ENCODE measurements at regions not wholly inside any gene's neighbourhood (a gene's known extent, or its start where the extent isn't known, plus 50 kb on each side); places are given as distances from the start of the nearest gene placed in this dataset.

- peaks cover 5% of the 10 kb centered on the region for H3K27me3 Mint-ChIP-seq (ENCODE audit: low read depth)
- H3K4me1 Mint-ChIP-seq (ENCODE audit: low read depth), result no peaks in the 10 kb centered on the region
These were observed 255.5 kb downstream of the SNX10 start for GRCh38 chr7:26547156-26547555.

DNA sequence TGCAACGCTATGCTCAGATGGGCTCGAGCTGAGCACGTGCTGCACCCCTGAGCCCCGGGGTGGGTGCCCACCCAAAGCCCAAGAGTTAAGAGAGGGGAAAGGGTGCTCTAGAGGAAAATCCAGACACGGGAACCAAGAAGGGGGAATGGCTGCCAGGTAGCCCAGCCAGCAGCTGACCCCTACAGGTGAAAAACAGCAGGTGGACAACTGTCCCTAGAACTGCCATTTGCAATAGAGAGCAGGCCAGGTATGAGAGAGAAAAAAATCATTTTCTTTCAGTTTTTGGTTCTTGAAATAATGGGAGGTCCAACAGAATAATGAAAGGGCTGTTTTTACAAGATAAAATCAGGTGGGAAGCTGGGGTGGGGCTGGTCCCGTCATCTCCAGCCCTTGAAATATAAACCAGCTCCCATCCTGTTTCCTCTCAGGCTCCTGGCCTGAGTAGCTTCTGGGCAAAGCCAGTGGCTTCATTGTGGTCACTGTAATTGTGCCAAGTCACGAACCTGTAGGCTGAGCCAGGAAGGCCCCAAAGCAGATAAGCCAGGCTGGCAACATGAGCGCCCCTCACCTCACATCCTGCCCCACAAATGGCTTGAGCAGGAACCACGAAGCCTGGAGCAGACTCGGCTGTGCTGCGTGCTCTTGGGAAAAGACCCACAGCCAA is 257.8 kb downstream of the SNX10 start:
- Mint-ChIP-seq H3K36me3 (ENCODE audit: low read depth) (no peaks in the 10 kb centered on the region), H3K27ac (ENCODE audit: unreplicated experiment) (no peak overlapping the region), H3K27me3 (ENCODE audit: low read depth) (peaks cover 11% of the 10 kb centered on the region), H3K9me3 (ENCODE audit: low read depth) (peaks cover 5% of the 10 kb centered on the region), H3K4me3 (ENCODE audit: unreplicated experiment) (no peak overlapping the region), H3K4me1 (ENCODE audit: low read depth) (no peaks in the 10 kb centered on the region)
- TF ChIP-seq CTCF (IDR thresholded peaks at IDR 0.05), result no peak
- DNase-seq (ENCODE audit: low spot score), result no peak

More at GRCh38 chr7:26547156-26547555, 255.5 kb downstream of the SNX10 start:
- Mint-ChIP-seq H3K27ac (ENCODE audit: unreplicated experiment) (no peak overlapping the region), H3K9me3 (ENCODE audit: low read depth) (peaks cover 5% of the 10 kb centered on the region), H3K36me3 (ENCODE audit: low read depth) (no peaks in the 10 kb centered on the region), H3K4me3 (ENCODE audit: unreplicated experiment) (no peak overlapping the region)
- DNase-seq (ENCODE audit: low spot score), result no peak
- no peak for TF ChIP-seq CTCF (IDR thresholded peaks at IDR 0.05)

DNA sequence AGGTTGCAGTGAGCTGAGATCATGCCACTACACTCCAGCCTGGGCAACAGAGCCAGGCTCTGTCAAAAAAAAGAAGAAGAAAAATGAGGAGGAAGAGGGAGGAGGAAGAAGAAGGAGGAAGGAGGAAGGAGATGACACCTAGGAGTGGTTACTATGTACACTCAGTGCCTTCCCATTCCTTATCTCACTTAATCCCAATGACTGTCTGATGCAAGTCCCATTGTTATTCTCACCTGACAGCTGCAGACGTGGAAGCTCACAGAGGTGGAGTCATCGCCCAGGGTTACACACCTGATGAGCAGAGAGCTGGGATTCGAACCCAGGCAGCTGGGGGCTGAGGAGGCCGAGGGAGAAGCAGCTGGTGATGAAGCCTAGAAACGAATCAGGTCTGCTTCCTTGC is 258.8 kb downstream of the SNX10 start:
- no peak overlapping the region for H3K27ac Mint-ChIP-seq (ENCODE audit: unreplicated experiment)
- peaks cover 13% of the 10 kb centered on the region for H3K27me3 Mint-ChIP-seq (ENCODE audit: low read depth)
- no peaks in the 10 kb centered on the region for H3K36me3 Mint-ChIP-seq (ENCODE audit: low read depth)
- H3K4me1 Mint-ChIP-seq (ENCODE audit: low read depth), result no peaks in the 10 kb centered on the region
- no peak overlapping the region for H3K4me3 Mint-ChIP-seq (ENCODE audit: unreplicated experiment)
- no peak for DNase-seq (ENCODE audit: low spot score)
- no peak for TF ChIP-seq CTCF (IDR thresholded peaks at IDR 0.05)
- peaks cover 5% of the 10 kb centered on the region for H3K9me3 Mint-ChIP-seq (ENCODE audit: low read depth)

DNA sequence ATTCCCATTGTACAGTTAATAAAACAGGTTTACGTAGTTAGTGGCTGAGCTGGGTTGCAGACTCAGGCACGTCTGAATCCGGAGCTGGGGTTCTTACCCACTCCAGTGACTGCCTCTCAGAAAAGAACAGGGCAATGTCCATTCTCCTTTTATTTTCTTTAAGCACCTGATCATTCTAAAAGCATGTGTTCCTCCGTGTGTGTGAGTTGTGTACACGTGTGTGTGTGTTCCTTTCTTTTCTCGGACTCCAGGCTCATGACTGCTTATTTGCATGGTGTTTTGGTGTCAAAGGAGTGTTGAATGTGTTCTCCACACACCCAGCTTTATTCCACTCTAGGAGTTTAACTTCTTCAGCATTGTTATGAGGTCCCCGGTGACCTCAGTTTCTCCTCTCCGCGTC is 260.1 kb downstream of the SNX10 start:
- Mint-ChIP-seq H3K4me1 (ENCODE audit: low read depth) (no peaks in the 10 kb centered on the region), H3K27ac (ENCODE audit: unreplicated experiment) (no peak overlapping the region), H3K27me3 (ENCODE audit: low read depth) (peaks cover 13% of the 10 kb centered on the region)

DNA sequence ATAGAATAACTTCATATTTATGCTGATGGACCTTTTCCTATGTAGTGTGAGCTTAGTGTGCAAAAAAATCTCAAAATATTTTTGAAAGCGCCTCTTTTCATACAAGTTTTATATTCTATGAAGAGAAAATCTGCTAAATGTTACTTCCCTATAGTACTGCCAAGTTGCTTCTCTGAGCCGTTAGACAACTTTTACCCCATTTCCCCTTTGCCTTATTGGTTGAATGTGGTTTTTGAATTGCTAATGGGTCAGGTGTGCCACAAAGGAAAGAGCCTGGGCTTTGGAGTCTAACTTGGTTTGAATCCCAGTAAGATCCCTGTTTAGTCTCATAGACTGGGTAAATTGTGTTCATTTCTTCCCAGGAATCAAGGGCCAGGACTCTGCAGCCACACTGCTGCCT is 261.5 kb downstream of the SNX10 start:
- no peaks in the 10 kb centered on the region for H3K4me1 Mint-ChIP-seq (ENCODE audit: low read depth)
- H3K27ac Mint-ChIP-seq (ENCODE audit: unreplicated experiment), result no peak overlapping the region
- no peak for TF ChIP-seq CTCF (IDR thresholded peaks at IDR 0.05)
- no peaks in the 10 kb centered on the region for H3K36me3 Mint-ChIP-seq (ENCODE audit: low read depth)
- no peak for DNase-seq (ENCODE audit: low spot score)
- H3K9me3 Mint-ChIP-seq (ENCODE audit: low read depth), result no peaks in the 10 kb centered on the region
- peaks cover 13% of the 10 kb centered on the region for H3K27me3 Mint-ChIP-seq (ENCODE audit: low read depth)
- no peak overlapping the region for H3K4me3 Mint-ChIP-seq (ENCODE audit: unreplicated experiment)

More for the DNA sequence above, 260.1 kb downstream of the SNX10 start:
- Mint-ChIP-seq H3K4me3 (ENCODE audit: unreplicated experiment) (no peak overlapping the region), H3K9me3 (ENCODE audit: low read depth) (peaks cover 3% of the 10 kb centered on the region), H3K36me3 (ENCODE audit: low read depth) (no peaks in the 10 kb centered on the region)
- no peak for TF ChIP-seq CTCF (IDR thresholded peaks at IDR 0.05)
- DNase-seq (ENCODE audit: low spot score), result no peak

Measured in chondrocyte (in vitro differentiated cells).